ENCODE measurements at regions not wholly inside any gene's neighbourhood (a gene's known extent, or its start where the extent isn't known, plus 50 kb on each side); places are given as distances from the start of the nearest gene placed in this dataset.

- H3K4me3 ChIP-seq (ENCODE audit: insufficient read depth, low read depth, low read length): no peak overlapping the region
- no peaks in the 10 kb centered on the region for H3K27me3 ChIP-seq (ENCODE audit: control insufficient read depth, insufficient read depth, low read length)
- H3K36me3 ChIP-seq (replicated peaks; ENCODE audit: control insufficient read depth, insufficient read depth, low read length): no peaks in the 10 kb centered on the region
- no peak for DNase-seq
These were observed 955.2 kb upstream of the NR2F2 start for GRCh38 chr15:95375281-95375680.

GRCh38 chr15:95377258-95377852, 953.1 kb upstream of the NR2F2 start:
- Histone ChIP-seq H3K4me3 (ENCODE audit: insufficient read depth, low read depth, low read length) (no peak overlapping the region), H3K27me3 (ENCODE audit: control insufficient read depth, insufficient read depth, low read length) (no peaks in the 10 kb centered on the region), H3K36me3 (replicated peaks; ENCODE audit: control insufficient read depth, insufficient read depth, low read length) (no peaks in the 10 kb centered on the region)
- DNase-seq: no peak

GRCh38 chr15:95394186-95395067, 936.1 kb upstream of the NR2F2 start:
- no peak overlapping the region for H3K4me3 ChIP-seq (ENCODE audit: insufficient read depth, low read depth, low read length)
- H3K36me3 ChIP-seq (replicated peaks; ENCODE audit: control insufficient read depth, insufficient read depth, low read length): no peaks in the 10 kb centered on the region
- DNase-seq: no peak
- no peaks in the 10 kb centered on the region for H3K27me3 ChIP-seq (ENCODE audit: control insufficient read depth, insufficient read depth, low read length)

GRCh38 chr15:95400428-95400827, 930.1 kb upstream of the NR2F2 start:
- Histone ChIP-seq H3K27me3 (ENCODE audit: control insufficient read depth, insufficient read depth, low read length) (no peaks in the 10 kb centered on the region), H3K36me3 (replicated peaks; ENCODE audit: control insufficient read depth, insufficient read depth, low read length) (no peaks in the 10 kb centered on the region), H3K4me3 (ENCODE audit: insufficient read depth, low read depth, low read length) (no peak overlapping the region)
- no peak for DNase-seq

- no peaks in the 10 kb centered on the region for H3K27me3 ChIP-seq (ENCODE audit: control insufficient read depth, insufficient read depth, low read length)
- no peaks in the 10 kb centered on the region for H3K36me3 ChIP-seq (replicated peaks; ENCODE audit: control insufficient read depth, insufficient read depth, low read length)
- no peak overlapping the region for H3K4me3 ChIP-seq (ENCODE audit: insufficient read depth, low read depth, low read length)
- DNase-seq: no peak
These were observed 928.9 kb upstream of the NR2F2 start for GRCh38 chr15:95401587-95401986.

- Histone ChIP-seq H3K36me3 (replicated peaks; ENCODE audit: control insufficient read depth, insufficient read depth, low read length) (no peaks in the 10 kb centered on the region), H3K27me3 (ENCODE audit: control insufficient read depth, insufficient read depth, low read length) (no peaks in the 10 kb centered on the region), H3K4me3 (ENCODE audit: insufficient read depth, low read depth, low read length) (no peak overlapping the region)
- no peak for DNase-seq
These were observed 925.1 kb upstream of the NR2F2 start for GRCh38 chr15:95405447-95405846.

- Histone ChIP-seq H3K4me3 (ENCODE audit: insufficient read depth, low read depth, low read length) (no peak overlapping the region), H3K36me3 (replicated peaks; ENCODE audit: control insufficient read depth, insufficient read depth, low read length) (no peaks in the 10 kb centered on the region), H3K27me3 (ENCODE audit: control insufficient read depth, insufficient read depth, low read length) (no peaks in the 10 kb centered on the region)
- DNase-seq: no peak
These were observed 923.0 kb upstream of the NR2F2 start for GRCh38 chr15:95407534-95407933.

GRCh38 chr15:95409211-95409610, 921.3 kb upstream of the NR2F2 start:
- no peak overlapping the region for H3K4me3 ChIP-seq (ENCODE audit: insufficient read depth, low read depth, low read length)
- DNase-seq: no peak
- no peaks in the 10 kb centered on the region for H3K27me3 ChIP-seq (ENCODE audit: control insufficient read depth, insufficient read depth, low read length)
- H3K36me3 ChIP-seq (replicated peaks; ENCODE audit: control insufficient read depth, insufficient read depth, low read length): no peaks in the 10 kb centered on the region

GRCh38 chr15:95409626-95410310, 920.7 kb upstream of the NR2F2 start:
- H3K27me3 ChIP-seq (ENCODE audit: control insufficient read depth, insufficient read depth, low read length): no peaks in the 10 kb centered on the region
- H3K4me3 ChIP-seq (ENCODE audit: insufficient read depth, low read depth, low read length): no peak overlapping the region
- no peaks in the 10 kb centered on the region for H3K36me3 ChIP-seq (replicated peaks; ENCODE audit: control insufficient read depth, insufficient read depth, low read length)
- no peak for DNase-seq

- no peaks in the 10 kb centered on the region for H3K36me3 ChIP-seq (replicated peaks; ENCODE audit: control insufficient read depth, insufficient read depth, low read length)
- H3K4me3 ChIP-seq (ENCODE audit: insufficient read depth, low read depth, low read length): no peak overlapping the region
- no peak for DNase-seq
- no peaks in the 10 kb centered on the region for H3K27me3 ChIP-seq (ENCODE audit: control insufficient read depth, insufficient read depth, low read length)
These were observed 919.7 kb upstream of the NR2F2 start for GRCh38 chr15:95410757-95411156.

GRCh38 chr15:95416576-95416975, 913.9 kb upstream of the NR2F2 start:
- H3K4me3 ChIP-seq (ENCODE audit: insufficient read depth, low read depth, low read length): no peak overlapping the region
- H3K36me3 ChIP-seq (replicated peaks; ENCODE audit: control insufficient read depth, insufficient read depth, low read length): no peaks in the 10 kb centered on the region
- no peaks in the 10 kb centered on the region for H3K27me3 ChIP-seq (ENCODE audit: control insufficient read depth, insufficient read depth, low read length)
- no peak for DNase-seq

- Histone ChIP-seq H3K27me3 (ENCODE audit: control insufficient read depth, insufficient read depth, low read length) (no peaks in the 10 kb centered on the region), H3K36me3 (replicated peaks; ENCODE audit: control insufficient read depth, insufficient read depth, low read length) (no peaks in the 10 kb centered on the region), H3K4me3 (ENCODE audit: insufficient read depth, low read depth, low read length) (no peak overlapping the region)
- no peak for DNase-seq
These were observed 912.7 kb upstream of the NR2F2 start for GRCh38 chr15:95417761-95418160.

- Histone ChIP-seq H3K4me3 (ENCODE audit: insufficient read depth, low read depth, low read length) (no peak overlapping the region), H3K27me3 (ENCODE audit: control insufficient read depth, insufficient read depth, low read length) (no peaks in the 10 kb centered on the region), H3K36me3 (replicated peaks; ENCODE audit: control insufficient read depth, insufficient read depth, low read length) (no peaks in the 10 kb centered on the region)
These were observed 908.2 kb upstream of the NR2F2 start for GRCh38 chr15:95422255-95422654.

GRCh38 chr15:95425859-95426258, 904.6 kb upstream of the NR2F2 start:
- DNase-seq: no peak
- Histone ChIP-seq H3K27me3 (ENCODE audit: control insufficient read depth, insufficient read depth, low read length) (no peaks in the 10 kb centered on the region), H3K36me3 (replicated peaks; ENCODE audit: control insufficient read depth, insufficient read depth, low read length) (no peaks in the 10 kb centered on the region), H3K4me3 (ENCODE audit: insufficient read depth, low read depth, low read length) (no peak overlapping the region)

More at GRCh38 chr15:95422255-95422654, 908.2 kb upstream of the NR2F2 start:
- no peak for DNase-seq

GRCh38 chr15:95429345-95429744, 901.2 kb upstream of the NR2F2 start:
- H3K27me3 ChIP-seq (ENCODE audit: control insufficient read depth, insufficient read depth, low read length): no peaks in the 10 kb centered on the region
- no peak for DNase-seq
- no peak overlapping the region for H3K4me3 ChIP-seq (ENCODE audit: insufficient read depth, low read depth, low read length)

More at GRCh38 chr15:95429345-95429744, 901.2 kb upstream of the NR2F2 start:
- no peaks in the 10 kb centered on the region for H3K36me3 ChIP-seq (replicated peaks; ENCODE audit: control insufficient read depth, insufficient read depth, low read length)
